Coronary artery (tissue), 2 donors: ENCODE measurements at regions not wholly inside any gene's neighbourhood (a gene's known extent, or its start where the extent isn't known, plus 50 kb on each side); places are given as distances from the start of the nearest gene placed in this dataset.

Source experiments
- DNase-seq: peaks from one replicate; pipeline ENCODE4 v3.0.0-alpha.2; 2017; ENCODE audit warnings: low spot score
- H3K27ac ChIP-seq, 2 donors: fragments of 200-600 bp; sonication (generic); one replicate each; pipeline ENCODE4 v1.5.1; 2016 to 2019
- H3K4me3 ChIP-seq: fragments of 200-600 bp; sonication (generic); 2 replicates; pipeline ENCODE4 v1.5.1; 2016; ENCODE audit warnings: mild to moderate bottlenecking, moderate library complexity
- TF ChIP-seq, protein P1 (sequence below): fragments of 200-600 bp; sonication (generic); IDR thresholded peaks from one replicate; pipeline ENCODE4 v1.5.1; 2019; ENCODE audit warnings: antibody characterized with exemption

DNA sequence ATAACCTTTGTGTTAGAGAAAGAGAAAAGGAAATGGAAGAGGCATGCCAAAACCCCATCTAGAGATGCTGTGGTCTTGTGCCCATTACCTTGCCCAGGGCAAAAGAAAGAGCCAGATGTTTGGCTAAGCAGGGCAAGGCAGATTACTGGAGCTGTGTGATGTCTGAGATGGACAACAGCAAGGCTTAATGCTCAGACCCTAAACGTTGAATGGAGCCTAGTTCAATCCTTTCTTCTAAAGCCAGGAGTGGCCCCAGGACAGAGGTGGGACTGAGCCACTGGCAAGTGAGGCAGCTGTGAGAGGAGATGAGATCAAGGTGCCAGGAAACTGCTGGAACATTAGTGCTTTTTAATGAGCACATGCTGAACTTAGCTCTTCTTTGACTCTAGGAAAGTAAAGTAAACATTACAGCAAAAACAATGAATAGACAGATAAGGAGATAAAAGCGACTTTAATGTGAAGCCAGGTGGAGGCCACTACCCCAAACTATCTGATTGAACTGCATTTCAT, 143.0 kb upstream of the EGFLAM start:
- TF ChIP-seq, protein P1, sequence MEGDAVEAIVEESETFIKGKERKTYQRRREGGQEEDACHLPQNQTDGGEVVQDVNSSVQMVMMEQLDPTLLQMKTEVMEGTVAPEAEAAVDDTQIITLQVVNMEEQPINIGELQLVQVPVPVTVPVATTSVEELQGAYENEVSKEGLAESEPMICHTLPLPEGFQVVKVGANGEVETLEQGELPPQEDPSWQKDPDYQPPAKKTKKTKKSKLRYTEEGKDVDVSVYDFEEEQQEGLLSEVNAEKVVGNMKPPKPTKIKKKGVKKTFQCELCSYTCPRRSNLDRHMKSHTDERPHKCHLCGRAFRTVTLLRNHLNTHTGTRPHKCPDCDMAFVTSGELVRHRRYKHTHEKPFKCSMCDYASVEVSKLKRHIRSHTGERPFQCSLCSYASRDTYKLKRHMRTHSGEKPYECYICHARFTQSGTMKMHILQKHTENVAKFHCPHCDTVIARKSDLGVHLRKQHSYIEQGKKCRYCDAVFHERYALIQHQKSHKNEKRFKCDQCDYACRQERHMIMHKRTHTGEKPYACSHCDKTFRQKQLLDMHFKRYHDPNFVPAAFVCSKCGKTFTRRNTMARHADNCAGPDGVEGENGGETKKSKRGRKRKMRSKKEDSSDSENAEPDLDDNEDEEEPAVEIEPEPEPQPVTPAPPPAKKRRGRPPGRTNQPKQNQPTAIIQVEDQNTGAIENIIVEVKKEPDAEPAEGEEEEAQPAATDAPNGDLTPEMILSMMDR: no peak
- DNase-seq: no peak
- Histone ChIP-seq H3K27ac (no peak overlapping the region), H3K4me3 (no peak overlapping the region)

DNA sequence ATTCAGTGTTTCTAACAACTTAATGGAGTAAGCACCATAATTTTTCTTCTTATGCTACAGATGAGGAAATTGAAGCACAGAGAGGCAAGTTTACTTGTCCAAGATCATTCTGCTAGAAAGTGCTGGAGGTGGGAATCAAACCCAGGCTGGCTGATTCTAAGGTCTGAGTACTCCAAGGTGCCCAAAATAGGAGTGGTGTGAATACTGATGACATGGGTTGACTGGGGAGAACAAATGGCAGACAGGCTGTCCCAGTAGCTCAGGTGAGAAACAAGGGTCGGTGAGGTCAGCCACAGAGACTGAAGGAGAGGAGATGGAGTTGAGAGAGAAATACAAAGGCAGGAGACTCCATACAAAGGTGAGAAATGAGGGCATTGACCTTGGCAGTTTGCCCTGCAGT, 144.5 kb upstream of the EGFLAM start:
- TF ChIP-seq, protein P1: no peak
- DNase-seq: no peak
- Histone ChIP-seq H3K27ac (no peak overlapping the region), H3K4me3 (no peak overlapping the region)

DNA sequence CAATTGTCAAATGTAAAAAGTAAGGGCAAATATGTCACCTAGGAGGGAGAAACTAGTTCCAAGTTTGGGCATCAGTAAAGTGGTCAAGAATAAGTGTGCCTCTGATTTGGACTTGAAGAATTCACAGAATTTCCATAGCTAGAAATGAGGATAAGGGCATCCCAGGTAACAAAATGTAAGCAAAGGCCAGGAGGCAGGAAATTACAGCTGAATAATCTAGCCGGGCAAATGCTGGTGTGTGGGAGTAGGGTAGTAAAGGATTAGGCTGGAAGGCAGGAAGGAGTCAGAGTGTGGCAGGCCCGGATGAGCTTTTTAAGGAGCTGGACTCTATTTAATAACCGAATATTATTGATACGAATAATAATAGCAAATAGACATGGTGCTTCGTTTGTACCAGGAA, 144.9 kb upstream of the EGFLAM start:
- TF ChIP-seq, protein P1: no peak
- no peak overlapping the region for H3K27ac ChIP-seq
- no peak for DNase-seq
- H3K4me3 ChIP-seq: no peak overlapping the region

DNA sequence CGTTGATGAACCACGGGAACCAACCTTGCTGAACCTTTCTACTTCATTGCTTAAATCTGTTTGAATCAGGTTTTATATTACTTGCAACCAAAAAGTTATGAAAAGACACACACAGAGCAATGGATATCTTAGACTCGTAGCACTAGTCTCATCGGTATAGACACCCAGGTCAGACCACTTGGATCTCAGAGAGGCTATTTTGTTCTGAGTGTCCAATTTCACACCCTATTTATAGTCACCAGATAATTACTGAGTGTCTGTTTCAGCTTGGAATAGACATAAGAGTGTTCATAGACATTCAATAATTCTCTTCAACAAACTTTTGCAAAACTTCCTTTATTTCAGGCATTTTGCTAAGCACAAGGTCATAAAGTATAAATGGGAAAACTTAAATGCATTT, 145.4 kb upstream of the EGFLAM start:
- no peak overlapping the region for H3K27ac ChIP-seq
- H3K4me3 ChIP-seq: no peak overlapping the region
- DNase-seq: no peak
- TF ChIP-seq, protein P1: no peak

DNA sequence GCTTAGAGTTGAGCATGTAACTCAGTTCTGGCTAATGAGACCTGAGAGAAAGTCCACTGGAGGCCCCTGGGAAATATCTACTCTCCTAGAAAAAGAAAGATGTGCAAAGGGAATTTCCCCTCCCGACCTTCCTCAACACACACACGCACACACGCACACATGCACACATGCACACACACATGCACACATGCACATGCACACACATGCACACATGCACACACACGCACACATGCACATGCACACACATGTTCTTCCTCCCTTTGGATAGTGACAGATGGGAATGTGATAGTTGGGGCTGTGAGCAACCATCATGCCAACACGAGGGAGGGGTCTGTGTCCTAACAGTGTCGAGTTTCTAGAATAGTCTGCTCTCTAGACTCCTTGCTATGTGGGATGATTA, 148.2 kb upstream of the EGFLAM start:
- TF ChIP-seq, protein P1: no peak
- no peak for DNase-seq
- Histone ChIP-seq H3K27ac (no peak overlapping the region), H3K4me3 (no peak overlapping the region)

DNA sequence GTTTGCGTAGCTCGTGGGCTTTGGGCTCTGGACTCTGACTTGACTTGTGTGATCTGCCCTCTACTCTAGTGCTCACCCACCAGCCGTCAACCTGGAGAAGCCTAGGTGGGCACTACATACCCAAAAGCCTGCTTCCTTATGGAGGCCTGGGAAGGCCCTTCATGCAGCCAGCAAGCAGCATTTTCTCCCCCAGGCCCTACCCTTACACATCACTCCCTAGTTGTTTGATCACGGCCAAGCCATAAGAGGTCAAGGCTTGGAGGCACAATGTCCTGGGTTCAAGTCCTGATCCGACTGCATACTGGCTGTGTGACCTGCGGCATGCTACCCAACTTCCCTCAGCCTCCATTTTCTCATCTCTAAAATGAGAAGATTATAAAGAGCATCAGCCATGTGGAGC, 151.3 kb upstream of the EGFLAM start:
- TF ChIP-seq, protein P1: no peak
- Histone ChIP-seq H3K27ac (no peak overlapping the region), H3K4me3 (no peak overlapping the region)
- no peak for DNase-seq

DNA sequence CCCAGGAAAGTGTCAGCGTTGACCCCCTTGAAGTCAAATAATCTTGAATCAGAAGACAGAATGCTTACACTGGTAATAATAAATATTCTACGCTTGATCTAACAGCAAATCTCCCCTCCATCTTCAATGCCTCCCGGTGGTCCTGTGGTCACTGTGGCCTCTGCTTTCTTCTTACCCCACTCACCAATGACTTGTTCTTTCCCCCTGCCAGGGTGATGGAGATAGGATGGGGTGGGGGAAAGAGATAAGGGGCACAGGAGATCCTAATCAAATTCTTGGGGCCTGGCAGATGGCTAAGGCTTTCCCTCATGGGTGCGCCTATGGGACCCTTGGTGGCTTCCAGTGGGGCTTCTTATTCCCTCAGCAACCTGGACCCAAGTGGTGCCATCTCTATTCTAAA, 152.6 kb upstream of the EGFLAM start:
- no peak for DNase-seq
- Histone ChIP-seq H3K4me3 (no peak overlapping the region), H3K27ac (no peak overlapping the region)
- TF ChIP-seq, protein P1: no peak
